SK-N-SH treated with all-trans-retinoic acid at 6 μM for 48 hours (cell line): ENCODE measurements at regions not wholly inside any gene's neighbourhood (a gene's known extent, or its start where the extent isn't known, plus 50 kb on each side); places are given as distances from the start of the nearest gene placed in this dataset.

ENCODE experiments used
- ARNTL ChIP-seq: fragments of 450-650 bp; formaldehyde crosslinking; IDR thresholded peaks from 2 replicates; pipeline ENCODE4 v1.5.0; 2020; ENCODE audit warnings: low read depth, mild to moderate bottlenecking, moderate library complexity, borderline replicate concordance
- CREB5 ChIP-seq: fragments of 250-450 bp; sonication (Bioruptor Pico); IDR thresholded peaks from 2 replicates; pipeline ENCODE4 v1.5.1; 2020; ENCODE audit warnings: low read depth, mild to moderate bottlenecking, moderate library complexity
- GLIS3 ChIP-seq: fragments of 250-450 bp; sonication (Bioruptor Pico); IDR thresholded peaks from 2 replicates; pipeline ENCODE4 v1.5.0; 2020; ENCODE audit warnings: mild to moderate bottlenecking, moderate library complexity
- OSR1 ChIP-seq: fragments of 250-450 bp; sonication (Bioruptor Pico); IDR thresholded peaks from 2 replicates; pipeline ENCODE4 v1.8.0; 2022; ENCODE audit warnings: moderate library complexity, mild to moderate bottlenecking, inconsistent platforms
- PATZ1 ChIP-seq: fragments of 250-450 bp; sonication (Bioruptor Pico); IDR thresholded peaks from 2 replicates; pipeline ENCODE4 v1.8.0; 2020; ENCODE audit warnings: mild to moderate bottlenecking, moderate library complexity, borderline replicate concordance
- POU6F1 ChIP-seq: fragments of 250-450 bp; sonication (Bioruptor Pico); IDR thresholded peaks from 2 replicates; pipeline ENCODE4 v1.8.0; 2021; ENCODE audit warnings: low read depth, mild to moderate bottlenecking, moderate library complexity, borderline replicate concordance
- RARB ChIP-seq: fragments of 250-450 bp; sonication (Bioruptor Pico); IDR thresholded peaks from 2 replicates; pipeline ENCODE4 v1.8.0; 2021; ENCODE audit warnings: mild to moderate bottlenecking, moderate library complexity
- TOX ChIP-seq: fragments of 250-450 bp; sonication (Bioruptor Pico); IDR thresholded peaks from 2 replicates; pipeline ENCODE4 v1.8.0; 2021; ENCODE audit warnings: mild to moderate bottlenecking, moderate library complexity, borderline replicate concordance
- TSHZ2 ChIP-seq: fragments of 250-450 bp; sonication (Bioruptor Pico); IDR thresholded peaks from 2 replicates; pipeline ENCODE4 v1.5.0; 2020; ENCODE audit warnings: mild to moderate bottlenecking, moderate library complexity
- ZC3H10 ChIP-seq: fragments of 250-450 bp; sonication (Bioruptor Pico); IDR thresholded peaks from 2 replicates; pipeline ENCODE4 v1.5.1; 2021; ENCODE audit warnings: mild to moderate bottlenecking, moderate library complexity
- ZFP30 ChIP-seq: fragments of 450-650 bp; formaldehyde crosslinking; IDR thresholded peaks from 2 replicates; pipeline ENCODE4 v1.5.0; 2022; ENCODE audit warnings: mild to moderate bottlenecking, moderate library complexity
- ZNF8 ChIP-seq: fragments of 450-650 bp; formaldehyde crosslinking; IDR thresholded peaks from 2 replicates; pipeline ENCODE4 v1.5.0; 2020; ENCODE audit warnings: mild to moderate bottlenecking, moderate library complexity

GRCh38 chr13:30845297-30846214 is 60.5 kb upstream of the MEDAG start:
- no peak for TF ChIP-seq PATZ1 (CRISPR knock-in tag)
- TF ChIP-seq POU6F1 (CRISPR knock-in tag), result no peak
- TF ChIP-seq CREB5 (CRISPR knock-in tag), result no peak
- TF ChIP-seq TSHZ2 (CRISPR knock-in tag), result no peak
- TF ChIP-seq ZFP30 (CRISPR knock-in tag), result no peak
- no peak for TF ChIP-seq ARNTL (CRISPR knock-in tag)
- TF ChIP-seq GLIS3 (CRISPR knock-in tag), result no peak
- TF ChIP-seq ZC3H10, result no peak
- TF ChIP-seq ZNF8 (CRISPR knock-in tag), result no peak
- no peak for TF ChIP-seq TOX (CRISPR knock-in tag)
- no peak for TF ChIP-seq RARB (CRISPR knock-in tag)
- TF ChIP-seq OSR1 (CRISPR knock-in tag), result no peak
